ENCODE measurements at regions not wholly inside any gene's neighbourhood (a gene's known extent, or its start where the extent isn't known, plus 50 kb on each side); places are given as distances from the start of the nearest gene placed in this dataset.

- Histone ChIP-seq H3K27me3 (ENCODE audit: low read depth, low read length) (no peaks in the 10 kb centered on the region), H3K9ac (ENCODE audit: low read length) (no peak overlapping the region), H3K4me1 (ENCODE audit: low read length) (no peaks in the 10 kb centered on the region), H3K36me3 (replicated peaks; ENCODE audit: low read depth, low read length) (no peaks in the 10 kb centered on the region), H3K27ac (ENCODE audit: low read length) (no peak overlapping the region), H3K79me2 (ENCODE audit: low read length) (no peaks in the 10 kb centered on the region), H3K4me2 (ENCODE audit: low read length) (no peak overlapping the region), H3K9me3 (ENCODE audit: insufficient read depth, low read length) (0 out of 2 replicates have a peak, but pooled peaks cover 1% of the 10 kb centered on the region), H4K20me1 (ENCODE audit: insufficient read depth, low read length) (no peaks in the 10 kb centered on the region), H2AFZ (ENCODE audit: low read depth, low read length) (no peak overlapping the region), H3K4me3 (ENCODE audit: low read length) (no peak overlapping the region)
- TF ChIP-seq, protein P1, sequence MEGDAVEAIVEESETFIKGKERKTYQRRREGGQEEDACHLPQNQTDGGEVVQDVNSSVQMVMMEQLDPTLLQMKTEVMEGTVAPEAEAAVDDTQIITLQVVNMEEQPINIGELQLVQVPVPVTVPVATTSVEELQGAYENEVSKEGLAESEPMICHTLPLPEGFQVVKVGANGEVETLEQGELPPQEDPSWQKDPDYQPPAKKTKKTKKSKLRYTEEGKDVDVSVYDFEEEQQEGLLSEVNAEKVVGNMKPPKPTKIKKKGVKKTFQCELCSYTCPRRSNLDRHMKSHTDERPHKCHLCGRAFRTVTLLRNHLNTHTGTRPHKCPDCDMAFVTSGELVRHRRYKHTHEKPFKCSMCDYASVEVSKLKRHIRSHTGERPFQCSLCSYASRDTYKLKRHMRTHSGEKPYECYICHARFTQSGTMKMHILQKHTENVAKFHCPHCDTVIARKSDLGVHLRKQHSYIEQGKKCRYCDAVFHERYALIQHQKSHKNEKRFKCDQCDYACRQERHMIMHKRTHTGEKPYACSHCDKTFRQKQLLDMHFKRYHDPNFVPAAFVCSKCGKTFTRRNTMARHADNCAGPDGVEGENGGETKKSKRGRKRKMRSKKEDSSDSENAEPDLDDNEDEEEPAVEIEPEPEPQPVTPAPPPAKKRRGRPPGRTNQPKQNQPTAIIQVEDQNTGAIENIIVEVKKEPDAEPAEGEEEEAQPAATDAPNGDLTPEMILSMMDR (IDR thresholded peaks at IDR 0.05; ENCODE audit: low read depth, low read length) = no peak
- TF ChIP-seq EZH2phosphoT487 (IDR thresholded peaks at IDR 0.05; ENCODE audit: low read depth) = no peak
Observed at GRCh38 chr3:191797271-191797670, 336.3 kb downstream of the PYDC2 start.

DNA sequence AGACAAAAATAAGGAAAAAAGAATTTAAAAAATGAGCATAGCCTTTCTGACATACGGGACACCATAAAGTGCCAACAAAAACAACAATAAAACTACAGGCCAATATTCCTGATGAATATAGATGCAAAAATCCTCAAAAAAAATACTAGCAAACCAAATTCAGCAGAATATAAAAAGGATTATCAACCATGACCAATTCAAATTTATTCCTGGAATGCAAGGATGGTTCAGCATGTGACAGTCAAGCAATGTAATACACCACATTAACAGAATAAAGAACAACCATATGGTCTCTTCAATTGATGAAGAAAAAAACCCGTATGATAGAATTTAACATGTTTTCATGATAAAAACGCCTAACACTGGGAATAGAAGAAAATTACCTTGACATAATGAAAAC, 341.7 kb downstream of the PYDC2 start:
- Histone ChIP-seq H3K4me2 (ENCODE audit: low read length) (no peak overlapping the region), H3K27ac (ENCODE audit: low read length) (no peak overlapping the region), H3K36me3 (replicated peaks; ENCODE audit: low read depth, low read length) (no peaks in the 10 kb centered on the region), H3K9me3 (ENCODE audit: insufficient read depth, low read length) (no peaks in the 10 kb centered on the region), H4K20me1 (ENCODE audit: insufficient read depth, low read length) (no peaks in the 10 kb centered on the region), H2AFZ (ENCODE audit: low read depth, low read length) (no peak overlapping the region), H3K9ac (ENCODE audit: low read length) (no peak overlapping the region), H3K4me3 (ENCODE audit: low read length) (no peak overlapping the region), H3K27me3 (ENCODE audit: low read depth, low read length) (no peaks in the 10 kb centered on the region), H3K79me2 (ENCODE audit: low read length) (no peaks in the 10 kb centered on the region), H3K4me1 (ENCODE audit: low read length) (no peaks in the 10 kb centered on the region)
- no peak for TF ChIP-seq EZH2phosphoT487 (IDR thresholded peaks at IDR 0.05; ENCODE audit: low read depth)
- TF ChIP-seq, protein P1 (IDR thresholded peaks at IDR 0.05; ENCODE audit: low read depth, low read length) = no peak

GRCh38 chr3:191804935-191805334, 344.0 kb downstream of the PYDC2 start:
- Histone ChIP-seq H3K4me2 (ENCODE audit: low read length) (no peak overlapping the region), H3K79me2 (ENCODE audit: low read length) (no peaks in the 10 kb centered on the region), H3K4me1 (ENCODE audit: low read length) (no peaks in the 10 kb centered on the region), H3K9me3 (ENCODE audit: insufficient read depth, low read length) (no peaks in the 10 kb centered on the region), H4K20me1 (ENCODE audit: insufficient read depth, low read length) (no peaks in the 10 kb centered on the region), H3K36me3 (replicated peaks; ENCODE audit: low read depth, low read length) (no peaks in the 10 kb centered on the region), H3K9ac (ENCODE audit: low read length) (no peak overlapping the region), H2AFZ (ENCODE audit: low read depth, low read length) (peak overlapping the region; percentile 46; the same call in 1 of the 2 replicates), H3K4me3 (ENCODE audit: low read length) (no peak overlapping the region), H3K27ac (ENCODE audit: low read length) (no peak overlapping the region), H3K27me3 (ENCODE audit: low read depth, low read length) (no peaks in the 10 kb centered on the region)
- TF ChIP-seq EZH2phosphoT487 (IDR thresholded peaks at IDR 0.05; ENCODE audit: low read depth) = no peak
- TF ChIP-seq, protein P1 (IDR thresholded peaks at IDR 0.05; ENCODE audit: low read depth, low read length) = no peak

DNA sequence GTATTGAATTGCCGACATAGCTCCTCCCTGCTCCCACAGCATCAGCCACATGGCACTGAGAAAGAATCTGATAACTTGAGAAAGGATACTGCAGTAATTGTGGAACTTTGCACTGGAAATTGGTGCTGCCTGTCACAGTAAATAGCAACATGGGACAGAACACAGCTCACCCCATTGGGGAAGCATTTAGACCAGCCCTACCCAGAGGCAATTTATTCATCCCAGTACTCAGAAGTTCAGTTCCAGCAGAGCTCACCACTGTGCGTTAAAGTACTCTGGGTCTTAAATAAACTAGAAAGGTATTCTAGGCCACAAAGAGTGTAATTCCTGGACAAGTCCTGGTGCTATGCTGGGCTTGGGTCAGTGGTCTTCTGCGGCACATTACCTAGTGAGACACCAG, 347.1 kb downstream of the PYDC2 start:
- TF ChIP-seq, protein P1 (IDR thresholded peaks at IDR 0.05; ENCODE audit: low read depth, low read length) = no peak
- no peak for TF ChIP-seq EZH2phosphoT487 (IDR thresholded peaks at IDR 0.05; ENCODE audit: low read depth)
- H3K9ac ChIP-seq (ENCODE audit: low read length) = no peak overlapping the region

More for the DNA sequence above, 347.1 kb downstream of the PYDC2 start:
- H3K4me3 ChIP-seq (ENCODE audit: low read length) = no peak overlapping the region
- no peaks in the 10 kb centered on the region for H3K9me3 ChIP-seq (ENCODE audit: insufficient read depth, low read length)
- H3K27me3 ChIP-seq (ENCODE audit: low read depth, low read length) = no peaks in the 10 kb centered on the region
- no peaks in the 10 kb centered on the region for H3K36me3 ChIP-seq (replicated peaks; ENCODE audit: low read depth, low read length)
- no peak overlapping the region for H2AFZ ChIP-seq (ENCODE audit: low read depth, low read length)
- no peaks in the 10 kb centered on the region for H3K4me1 ChIP-seq (ENCODE audit: low read length)
- H4K20me1 ChIP-seq (ENCODE audit: insufficient read depth, low read length) = no peaks in the 10 kb centered on the region
- no peaks in the 10 kb centered on the region for H3K79me2 ChIP-seq (ENCODE audit: low read length)
- H3K4me2 ChIP-seq (ENCODE audit: low read length) = no peak overlapping the region
- no peak overlapping the region for H3K27ac ChIP-seq (ENCODE audit: low read length)

Data from OCI-LY3 (cell line).